HG02642 (cell line): ENCODE measurements at regions not wholly inside any gene's neighbourhood (a gene's known extent, or its start where the extent isn't known, plus 50 kb on each side); places are given as distances from the start of the nearest gene placed in this dataset.
A peak's percentile ranks its signal among the peaks of the same experiment; 100 is the strongest.
"Not testable (repeated sequence)": the region's sequence is repeated elsewhere in the genome, so short reads cannot be mapped to it uniquely, and the experiment has no call there.

Experiments
- ATAC-seq: cut with Tn5 transposase; IDR thresholded peaks from one replicate; pipeline ENCODE4 v1.9.1; 2021; ENCODE audit warnings: mild to moderate bottlenecking; ENCODE audit not compliant: unreplicated experiment, poor library complexity

GRCh38 chr6:121955401-121955800 is 444.1 kb upstream of the HSF2 start:
- not testable (repeated sequence) for ATAC-seq

GRCh38 chr6:121956782-121957181 is 442.7 kb upstream of the HSF2 start:
- no peak for ATAC-seq

DNA sequence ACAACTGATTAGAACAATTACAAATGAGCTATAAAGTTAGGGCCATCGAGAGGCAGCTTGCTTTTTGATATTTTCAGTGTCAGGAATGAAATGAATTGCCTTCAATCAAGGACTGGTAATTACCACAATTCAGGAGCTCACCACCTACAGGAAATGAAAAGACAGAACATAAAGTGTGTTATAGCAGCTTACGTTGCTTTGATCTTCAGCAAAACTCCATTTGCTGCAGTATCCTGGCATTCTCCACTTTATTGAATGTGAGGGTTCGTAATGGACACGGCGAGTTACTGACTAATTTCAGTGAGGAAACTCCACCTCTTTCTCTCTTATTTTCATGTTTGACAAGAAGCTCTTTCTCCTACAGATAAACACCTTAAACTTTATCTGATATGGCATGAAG is 440.0 kb upstream of the HSF2 start:
- ATAC-seq = no peak

GRCh38 chr6:121961619-121962125 is 437.8 kb upstream of the HSF2 start:
- no peak for ATAC-seq

DNA sequence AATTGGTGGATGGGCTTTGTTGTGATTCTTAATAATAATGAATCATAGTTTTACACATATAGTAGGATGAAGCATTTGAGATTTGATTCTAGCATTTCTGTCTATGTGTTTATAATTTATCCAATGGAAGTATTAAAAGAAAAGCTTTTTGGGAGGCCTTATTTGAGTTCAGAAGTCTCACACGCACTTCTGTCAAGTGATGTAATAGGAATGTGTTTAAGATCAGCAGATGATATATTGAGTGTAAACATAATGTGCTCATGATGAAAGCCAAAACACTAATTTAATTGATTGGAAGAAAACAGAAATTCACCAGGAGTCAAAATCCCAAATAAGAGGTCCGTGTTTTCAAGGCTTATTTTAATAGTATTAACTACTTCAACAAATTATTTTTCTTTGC is 435.6 kb upstream of the HSF2 start:
- no peak for ATAC-seq

GRCh38 chr6:121965739-121966138 is 433.7 kb upstream of the HSF2 start:
- ATAC-seq = no peak

DNA sequence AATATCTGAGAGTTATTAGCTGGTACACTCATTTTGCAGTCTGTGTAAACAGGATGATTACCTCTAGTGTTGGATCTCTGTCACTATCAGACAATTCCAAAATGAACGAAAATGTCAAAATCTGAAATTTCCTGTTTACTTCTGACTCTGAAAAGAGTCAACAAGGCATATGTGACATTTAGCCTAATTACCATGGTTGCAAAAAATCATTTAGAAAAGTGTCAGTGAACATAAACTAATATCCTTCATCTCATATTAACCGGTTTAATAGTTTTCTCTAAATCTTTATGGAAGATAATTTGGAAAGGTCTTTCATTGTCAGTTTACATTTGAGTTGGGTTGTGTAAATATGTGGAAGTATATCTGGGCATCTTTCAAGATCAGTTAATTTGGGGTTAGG is 431.8 kb upstream of the HSF2 start:
- no peak for ATAC-seq

GRCh38 chr6:121971931-121972335 is 427.5 kb upstream of the HSF2 start:
- ATAC-seq = no peak

- no peak for ATAC-seq
Measured at GRCh38 chr6:121984956-121985355, 414.5 kb upstream of the HSF2 start.

DNA sequence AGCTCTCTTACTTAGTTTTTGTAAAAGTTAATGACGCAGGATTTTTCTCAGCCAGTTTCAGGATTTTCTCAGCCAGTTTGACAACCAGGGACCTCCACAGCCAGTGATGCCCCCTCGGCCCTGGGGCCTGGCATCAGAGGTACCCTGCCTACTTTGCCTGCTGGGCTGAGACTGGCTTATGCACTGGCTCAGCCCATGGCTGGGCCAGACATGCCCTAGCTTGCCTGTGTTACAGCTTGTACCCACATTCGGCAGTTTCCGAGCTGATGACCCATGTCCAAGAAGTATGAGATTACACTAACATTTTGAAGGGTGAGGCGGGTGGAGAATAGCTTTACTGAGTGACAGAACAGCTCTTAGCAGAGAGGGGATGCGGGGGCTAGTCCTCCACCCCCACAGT is 406.1 kb upstream of the HSF2 start:
- no peak for ATAC-seq

DNA sequence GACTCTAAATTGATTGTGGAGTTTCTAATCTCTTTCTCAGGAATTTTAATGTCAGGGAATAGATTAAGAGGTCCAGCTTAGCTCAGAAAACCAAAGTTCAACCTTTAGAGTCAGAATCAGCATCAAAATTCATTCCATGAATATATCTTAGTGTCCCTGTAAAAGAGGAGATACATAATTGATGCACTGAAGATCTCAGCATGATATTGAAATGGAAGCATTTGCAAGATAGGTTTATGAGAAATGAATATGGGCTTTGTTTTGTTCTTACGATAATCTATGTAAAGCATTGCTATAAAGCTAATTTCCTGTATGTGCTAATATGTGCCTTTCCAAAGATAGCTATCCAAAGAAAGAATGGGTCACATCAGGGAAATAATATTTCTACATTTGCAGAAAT is 404.5 kb upstream of the HSF2 start:
- no peak for ATAC-seq

GRCh38 chr6:121998631-121999030 is 400.8 kb upstream of the HSF2 start:
- no peak for ATAC-seq

GRCh38 chr6:121999456-122000065 is 399.9 kb upstream of the HSF2 start:
- ATAC-seq = no peak

GRCh38 chr6:122005661-122006060 is 393.8 kb upstream of the HSF2 start:
- no peak for ATAC-seq

- ATAC-seq = no peak
Measured at GRCh38 chr6:122007339-122007738, 392.1 kb upstream of the HSF2 start.

GRCh38 chr6:122008101-122008999 is 391.1 kb upstream of the HSF2 start:
- ATAC-seq = no peak

DNA sequence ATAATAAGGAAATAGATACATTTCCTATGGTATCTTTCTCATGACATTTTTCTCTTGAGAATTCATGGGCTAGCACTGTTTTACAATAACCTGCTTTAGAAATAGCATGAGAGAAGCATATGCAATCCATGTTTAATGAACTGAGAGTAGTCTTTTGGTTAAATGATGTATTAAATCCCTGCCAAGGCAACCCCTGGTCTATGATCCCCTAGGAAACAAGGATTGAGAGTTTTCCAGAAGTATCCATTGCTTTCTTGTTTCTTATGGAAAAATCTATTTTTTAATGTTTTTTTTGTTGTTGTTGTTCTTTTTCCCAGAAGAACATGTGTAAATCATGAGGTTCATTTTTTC is 390.5 kb upstream of the HSF2 start:
- no peak for ATAC-seq

- ATAC-seq = no peak
Measured at GRCh38 chr6:122012578-122012977, 386.9 kb upstream of the HSF2 start.

GRCh38 chr6:122014961-122015360 is 384.5 kb upstream of the HSF2 start:
- no peak for ATAC-seq

- peak; percentile 96 for ATAC-seq
Measured at GRCh38 chr6:122020588-122021264, 378.7 kb upstream of the HSF2 start.

GRCh38 chr6:122025104-122025503 is 374.3 kb upstream of the HSF2 start:
- no peak for ATAC-seq
